Tibial nerve (tissue), 4 donors: ENCODE measurements at regions not wholly inside any gene's neighbourhood (a gene's known extent, or its start where the extent isn't known, plus 50 kb on each side); places are given as distances from the start of the nearest gene placed in this dataset.

Experiments
- DNase-seq, 2 donors: peaks; one replicate each; pipeline ENCODE4 v3.0.0-alpha.2; 2019; ENCODE audit warnings: low spot score in 2 of 2
- H3K27ac ChIP-seq, 4 donors: fragments of 200-600 bp; sonication (generic) in 3 of 4; one replicate each; pipeline ENCODE4 v1.5.1; 2017 to 2019; ENCODE audit warnings: mild to moderate bottlenecking in 1 of 4
- H3K27me3 ChIP-seq, 2 donors: fragments of 200-600 bp; sonication (generic) in 1 of 2; one replicate each; pipeline versions ENCODE4 v1.5.1 to v1.6.0; 2017 to 2019
- H3K36me3 ChIP-seq, 3 donors: fragments of 200-600 bp; sonication (generic); one replicate each; pipeline ENCODE4 v1.5.1; 2018 to 2019
- H3K4me1 ChIP-seq, 4 donors: fragments of 200-600 bp; sonication (generic) in 3 of 4; one replicate each; pipeline ENCODE4 v1.5.1; 2017 to 2019
- H3K4me3 ChIP-seq, 4 donors: fragments of 200-600 bp; sonication (generic) in 3 of 4; one replicate each; pipeline ENCODE4 v1.5.1; 2017 to 2019; ENCODE audit warnings: mild to moderate bottlenecking in 1 of 4, moderate library complexity in 1 of 4
- H3K9me3 ChIP-seq, 4 donors: fragments of 200-600 bp; sonication (generic) in 3 of 4; one replicate each; pipeline ENCODE4 v1.5.1; 2017 to 2019
- CTCF ChIP-seq, 5 experiments: fragments of 200-600 bp in 3 of 5; fragments of 450-650 bp in 2 of 5; sonication (generic) in 3 of 5; IDR thresholded peaks; one replicate each; pipeline ENCODE4 v1.5.1; 2016 to 2019; ENCODE audit warnings: antibody characterized with exemption in 5 of 5, mild to moderate bottlenecking in 3 of 5, moderate library complexity in 2 of 5
- EP300 ChIP-seq, 2 donors: sonication (generic); formaldehyde crosslinking; IDR thresholded peaks; one replicate each; pipeline ENCODE4 v1.6.1; 2017; ENCODE audit warnings: antibody characterized with exemption in 2 of 2, mild to moderate bottlenecking in 1 of 2
- POLR2A ChIP-seq, 2 donors: fragments of 450-650 bp; IDR thresholded peaks; one replicate each; pipeline ENCODE4 v1.6.1; 2017; ENCODE audit warnings: antibody characterized with exemption in 2 of 2, mild to moderate bottlenecking in 2 of 2, moderate library complexity in 2 of 2
- WGBS, 2 donors: methylation state at CpG; one replicate each; pipeline ENCODE4 v1.1.5; 2018; 5-methylcytosine and 5-hydroxymethylcytosine counted together

GRCh38 chr19:28218728-28219127 lies 994.2 kb downstream of the UQCRFS1 start:
- DNase-seq = no peak
- no peaks in the 10 kb centered on the region for H3K4me1 ChIP-seq
- no peaks in the 10 kb centered on the region for H3K36me3 ChIP-seq
- no peak overlapping the region for H3K27ac ChIP-seq
- no peaks in the 10 kb centered on the region for H3K9me3 ChIP-seq
- no peak overlapping the region for H3K4me3 ChIP-seq
- WGBS, 2 donors = 52 to 61% methylated on average over 5 of the region's 5 CpGs
- no peak for TF ChIP-seq CTCF (IDR thresholded peaks at IDR 0.05)
- TF ChIP-seq EP300 (IDR thresholded peaks at IDR 0.05) = no peak
- TF ChIP-seq POLR2A (IDR thresholded peaks at IDR 0.05) = no peak
- no peaks in the 10 kb centered on the region for H3K27me3 ChIP-seq

- WGBS, 2 donors = 20 to 23% methylated on average over 1 of the region's 1 CpG
- DNase-seq = no peak
- H3K27ac ChIP-seq = no peak overlapping the region
- no peaks in the 10 kb centered on the region for H3K27me3 ChIP-seq
- H3K9me3 ChIP-seq = no peaks in the 10 kb centered on the region
- no peaks in the 10 kb centered on the region for H3K36me3 ChIP-seq
- no peak overlapping the region for H3K4me3 ChIP-seq
- no peaks in the 10 kb centered on the region for H3K4me1 ChIP-seq
- no peak for TF ChIP-seq EP300 (IDR thresholded peaks at IDR 0.05)
- no peak for TF ChIP-seq POLR2A (IDR thresholded peaks at IDR 0.05)
- no peak for TF ChIP-seq CTCF (IDR thresholded peaks at IDR 0.05)
Measured at GRCh38 chr19:28217022-28217421, 995.9 kb downstream of the UQCRFS1 start.

- TF ChIP-seq CTCF (IDR thresholded peaks at IDR 0.05) (no peak), EP300 (IDR thresholded peaks at IDR 0.05) (no peak), POLR2A (IDR thresholded peaks at IDR 0.05) (no peak)
- H3K27me3 ChIP-seq = no peaks in the 10 kb centered on the region
- no peak overlapping the region for H3K27ac ChIP-seq
- H3K36me3 ChIP-seq = no peaks in the 10 kb centered on the region
- H3K9me3 ChIP-seq = no peaks in the 10 kb centered on the region
- no peaks in the 10 kb centered on the region for H3K4me1 ChIP-seq
- DNase-seq = no peak
- 52 to 57% methylated on average over 6 of the region's 6 CpGs for WGBS, 2 donors
- H3K4me3 ChIP-seq = no peak overlapping the region
Measured at GRCh38 chr19:28213470-28214082, 999.4 kb downstream of the UQCRFS1 start.

- TF ChIP-seq POLR2A (IDR thresholded peaks at IDR 0.05) (no peak), EP300 (IDR thresholded peaks at IDR 0.05) (no peak), CTCF (IDR thresholded peaks at IDR 0.05) (no peak)
- no peak overlapping the region for H3K4me3 ChIP-seq
- H3K36me3 ChIP-seq = no peaks in the 10 kb centered on the region
- H3K27ac ChIP-seq = no peak overlapping the region
- H3K27me3 ChIP-seq = no peaks in the 10 kb centered on the region
- DNase-seq = no peak
- WGBS, 2 donors = 77% methylated on average over 2 of the region's 2 CpGs
- H3K4me1 ChIP-seq = no peaks in the 10 kb centered on the region
- H3K9me3 ChIP-seq = peaks cover 0 to 4% (median 0%) of the 10 kb centered on the region in 4 donors
Measured at GRCh38 chr19:28210886-28211285, 1002.1 kb downstream of the UQCRFS1 start.

- Histone ChIP-seq H3K36me3 (no peaks in the 10 kb centered on the region), H3K4me3 (no peak overlapping the region), H3K27ac (no peak overlapping the region), H3K27me3 (no peaks in the 10 kb centered on the region), H3K9me3 (peaks cover 0 to 4% (median 0%) of the 10 kb centered on the region in 4 donors), H3K4me1 (no peaks in the 10 kb centered on the region)
- no peak for TF ChIP-seq POLR2A (IDR thresholded peaks at IDR 0.05)
- TF ChIP-seq EP300 (IDR thresholded peaks at IDR 0.05) = no peak
- no peak for TF ChIP-seq CTCF (IDR thresholded peaks at IDR 0.05)
- 70 to 76% methylated on average over 10 of the region's 10 CpGs for WGBS, 2 donors
- DNase-seq = no peak
Measured at GRCh38 chr19:28208745-28209144, 1004.2 kb downstream of the UQCRFS1 start.
